Activated naive CD8-positive, alpha-beta T cell treated with anti-CD3 and anti-CD28 coated beads, Interleukin-2, amount 10 ng/mL, durations not matched to agents 7 days and 5 days (primary cell): ENCODE measurements at regions not wholly inside any gene's neighbourhood (a gene's known extent, or its start where the extent isn't known, plus 50 kb on each side); places are given as distances from the start of the nearest gene placed in this dataset.
"Not testable (repeated sequence)": the region's sequence is repeated elsewhere in the genome, so short reads cannot be mapped to it uniquely, and the experiment has no call there.

ENCODE experiments used
- ATAC-seq: fragments of 150-1000 bp; cut with Tn5 transposase; one replicate; pipeline ENCODE4 v1.10.0; 2021; ENCODE audit warnings: low read depth, moderate library complexity
- POLR2A ChIA-PET: fragments of 350-600 bp; sonication (Branson Sonifier 250); formaldehyde crosslinking; loops from one replicate; lab custom pipeline; 2021; ENCODE audit warnings: antibody characterized with exemption; lab: Charles Lee
- DNase-seq: peaks from one replicate; pipeline ENCODE4 v3.0.0; 2021
- H3K27ac Mint-ChIP-seq: one replicate; pipeline ENCODE4 v1.8.0; 2022; ENCODE audit warnings: mild to moderate bottlenecking, mixed read lengths
- H3K27me3 Mint-ChIP-seq: one replicate; pipeline ENCODE4 v1.8.0; 2022; ENCODE audit warnings: mild to moderate bottlenecking, moderate library complexity, mixed read lengths
- H3K36me3 Mint-ChIP-seq: one replicate; pipeline ENCODE4 v1.8.0; 2021; ENCODE audit warnings: mild to moderate bottlenecking, mixed read lengths
- H3K4me1 Mint-ChIP-seq: one replicate; pipeline ENCODE4 v1.8.0; 2021; ENCODE audit warnings: mixed read lengths
- H3K4me3 Mint-ChIP-seq: one replicate; pipeline ENCODE4 v1.8.0; 2022; ENCODE audit warnings: mild to moderate bottlenecking, moderate library complexity, mixed read lengths
- H3K9me3 Mint-ChIP-seq: one replicate; pipeline ENCODE4 v1.8.0; 2021; ENCODE audit warnings: mixed read lengths

- no peak for ATAC-seq
- no peaks in the 10 kb centered on the region for H3K36me3 Mint-ChIP-seq
These were observed 1266.2 kb downstream of the TMEM121 start for GRCh38 chr14:106792543-106792942.

GRCh38 chr14:106798166-106798565 is 1271.8 kb downstream of the TMEM121 start:
- peaks cover 64% of the 10 kb centered on the region for H3K27me3 Mint-ChIP-seq
- H3K27ac Mint-ChIP-seq, H3K9me3 Mint-ChIP-seq, POLR2A ChIA-PET, ATAC-seq, H3K4me3 Mint-ChIP-seq, H3K4me1 Mint-ChIP-seq, DNase-seq, H3K36me3 Mint-ChIP-seq: not testable (repeated sequence)

More at GRCh38 chr14:106792543-106792942, 1266.2 kb downstream of the TMEM121 start:
- no peaks in the 10 kb centered on the region for H3K9me3 Mint-ChIP-seq
- DNase-seq: no peak
- H3K4me3 Mint-ChIP-seq: no peak overlapping the region
- no peak overlapping the region for H3K27ac Mint-ChIP-seq
- peaks cover 11% of the 10 kb centered on the region for H3K4me1 Mint-ChIP-seq
- H3K27me3 Mint-ChIP-seq: peaks cover 32% of the 10 kb centered on the region
- POLR2A ChIA-PET: no interaction called here

- Mint-ChIP-seq H3K4me1 (peaks cover 3% of the 10 kb centered on the region), H3K9me3 (no peaks in the 10 kb centered on the region), H3K36me3 (no peaks in the 10 kb centered on the region), H3K27me3 (peaks cover 70% of the 10 kb centered on the region), H3K27ac (no peak overlapping the region), H3K4me3 (no peak overlapping the region)
- no peak for ATAC-seq
- POLR2A ChIA-PET: no interaction called here
- DNase-seq: no peak
These were observed 1276.3 kb downstream of the TMEM121 start for GRCh38 chr14:106802413-106803364.

GRCh38 chr14:106803379-106803778 is 1277.0 kb downstream of the TMEM121 start:
- Mint-ChIP-seq H3K4me1 (peaks cover under 1% of the 10 kb centered on the region), H3K4me3 (no peak overlapping the region), H3K27ac (no peak overlapping the region), H3K27me3 (peaks cover 70% of the 10 kb centered on the region), H3K9me3 (no peaks in the 10 kb centered on the region), H3K36me3 (no peaks in the 10 kb centered on the region)
- POLR2A ChIA-PET: no interaction called here
- no peak for DNase-seq
- no peak for ATAC-seq

- DNase-seq (no peak), ATAC-seq (no peak)
- Mint-ChIP-seq H3K27me3 (peaks cover 54% of the 10 kb centered on the region), H3K36me3 (no peaks in the 10 kb centered on the region), H3K4me3 (no peak overlapping the region), H3K9me3 (no peaks in the 10 kb centered on the region), H3K27ac (no peak overlapping the region), H3K4me1 (peaks cover 18% of the 10 kb centered on the region)
- POLR2A ChIA-PET: no interaction called here
These were observed 1281.1 kb downstream of the TMEM121 start for GRCh38 chr14:106807493-106807892.

- no peak for ATAC-seq
- no peak overlapping the region for H3K27ac Mint-ChIP-seq
- POLR2A ChIA-PET: no interaction called here
- no peak overlapping the region for H3K4me3 Mint-ChIP-seq
- no peaks in the 10 kb centered on the region for H3K36me3 Mint-ChIP-seq
- peaks cover 18% of the 10 kb centered on the region for H3K4me1 Mint-ChIP-seq
- no peaks in the 10 kb centered on the region for H3K9me3 Mint-ChIP-seq
- peaks cover 45% of the 10 kb centered on the region for H3K27me3 Mint-ChIP-seq
- no peak for DNase-seq
These were observed 1282.1 kb downstream of the TMEM121 start for GRCh38 chr14:106808458-106808857.

GRCh38 chr14:106808907-106809306 is 1282.5 kb downstream of the TMEM121 start:
- H3K36me3 Mint-ChIP-seq: no peaks in the 10 kb centered on the region
- no peak overlapping the region for H3K4me3 Mint-ChIP-seq
- peaks cover 18% of the 10 kb centered on the region for H3K4me1 Mint-ChIP-seq
- H3K27ac Mint-ChIP-seq: no peak overlapping the region
- DNase-seq (no peak), ATAC-seq (no peak)
- H3K27me3 Mint-ChIP-seq: peaks cover 43% of the 10 kb centered on the region
- no peaks in the 10 kb centered on the region for H3K9me3 Mint-ChIP-seq
- POLR2A ChIA-PET: no interaction called here

- POLR2A ChIA-PET: no interaction called here
- DNase-seq: no peak
- Mint-ChIP-seq H3K36me3 (no peaks in the 10 kb centered on the region), H3K4me3 (peak overlapping the region; percentile 58), H3K27me3 (peaks cover 43% of the 10 kb centered on the region), H3K9me3 (no peaks in the 10 kb centered on the region), H3K4me1 (peaks cover 18% of the 10 kb centered on the region), H3K27ac (peak overlapping the region; percentile 40)
- ATAC-seq: peak; percentile 32
These were observed 1283.2 kb downstream of the TMEM121 start for GRCh38 chr14:106809615-106810014.

- DNase-seq, POLR2A ChIA-PET, H3K27ac Mint-ChIP-seq, H3K9me3 Mint-ChIP-seq, H3K36me3 Mint-ChIP-seq: not testable (repeated sequence)
- peak; percentile 81 for ATAC-seq
- Mint-ChIP-seq H3K27me3 (peaks cover 43% of the 10 kb centered on the region), H3K4me3 (peak overlapping the region; percentile 58), H3K4me1 (peaks cover 18% of the 10 kb centered on the region)
These were observed 1283.8 kb downstream of the TMEM121 start for GRCh38 chr14:106810168-106810567.

GRCh38 chr14:106811162-106811561 is 1284.8 kb downstream of the TMEM121 start:
- Mint-ChIP-seq H3K4me3 (no peak overlapping the region), H3K36me3 (no peaks in the 10 kb centered on the region), H3K9me3 (no peaks in the 10 kb centered on the region), H3K27ac (no peak overlapping the region), H3K4me1 (peaks cover 18% of the 10 kb centered on the region), H3K27me3 (peaks cover 45% of the 10 kb centered on the region)
- POLR2A ChIA-PET: interaction anchor here (0.6 kb wide), 1 partner anchor 548 kb away, joined by 5 read pairs; no protein-coding TSS in a partner anchor
- ATAC-seq (no peak), DNase-seq (no peak)

GRCh38 chr14:106812788-106813476 is 1286.5 kb downstream of the TMEM121 start:
- POLR2A ChIA-PET: no interaction called here
- Mint-ChIP-seq H3K27ac (no peak overlapping the region), H3K36me3 (no peaks in the 10 kb centered on the region), H3K4me3 (no peak overlapping the region), H3K27me3 (peaks cover 40% of the 10 kb centered on the region), H3K9me3 (no peaks in the 10 kb centered on the region), H3K4me1 (peaks cover 18% of the 10 kb centered on the region)
- ATAC-seq (no peak), DNase-seq (no peak)

- H3K27ac Mint-ChIP-seq: no peak overlapping the region
- no peak overlapping the region for H3K4me3 Mint-ChIP-seq
These were observed 1287.1 kb downstream of the TMEM121 start for GRCh38 chr14:106813477-106813823.

GRCh38 chr14:106820119-106820518 is 1293.7 kb downstream of the TMEM121 start:
- Mint-ChIP-seq H3K4me1 (no peaks in the 10 kb centered on the region), H3K4me3 (no peak overlapping the region), H3K9me3 (no peaks in the 10 kb centered on the region), H3K27me3 (peaks cover 56% of the 10 kb centered on the region), H3K36me3 (no peaks in the 10 kb centered on the region), H3K27ac (no peak overlapping the region)
- no peak for ATAC-seq
- DNase-seq: no peak
- POLR2A ChIA-PET: no interaction called here

More at GRCh38 chr14:106813477-106813823, 1287.1 kb downstream of the TMEM121 start:
- ATAC-seq: no peak
- Mint-ChIP-seq H3K4me1 (peaks cover 17% of the 10 kb centered on the region), H3K27me3 (peaks cover 40% of the 10 kb centered on the region), H3K9me3 (no peaks in the 10 kb centered on the region), H3K36me3 (no peaks in the 10 kb centered on the region)
- DNase-seq: no peak
- POLR2A ChIA-PET: no interaction called here
